Urinary bladder (tissue), 3 donors: ENCODE measurements at regions not wholly inside any gene's neighbourhood (a gene's known extent, or its start where the extent isn't known, plus 50 kb on each side); places are given as distances from the start of the nearest gene placed in this dataset.
"Not testable (repeated sequence)": the region's sequence is repeated elsewhere in the genome, so short reads cannot be mapped to it uniquely, and the experiment has no call there.

Experiments
- DNase-seq: peaks from one replicate; pipeline ENCODE4 v3.0.0-alpha.2; 2015; ENCODE audit errors: extremely low spot score
- H3K27ac ChIP-seq: one replicate; pipeline ENCODE4 v1.5.1; 2013; ENCODE audit warnings: low read depth, mild to moderate bottlenecking, moderate library complexity
- H3K36me3 ChIP-seq: one replicate; pipeline ENCODE4 v1.6.1; 2013; ENCODE audit warnings: mild to moderate bottlenecking, moderate library complexity; ENCODE audit not compliant: insufficient read depth
- H3K4me1 ChIP-seq: one replicate; pipeline ENCODE4 v1.6.1; 2013; ENCODE audit warnings: mild to moderate bottlenecking, moderate library complexity; ENCODE audit not compliant: insufficient read depth
- H3K4me3 ChIP-seq: one replicate; pipeline ENCODE4 v1.5.1; 2013; ENCODE audit warnings: low read depth, low read length
- WGBS: extraction: QIAGEN DNeasy Blood & Tissue Kit; methylation state at CpG from one replicate; pipeline ENCODE4 v1.1.7; 2013; 5-methylcytosine and 5-hydroxymethylcytosine counted together
- donor health status: healthy with polysubstance abuse.
- donor health status: healthy.

GRCh38 chr6:67506352-67506751 is 1128.7 kb upstream of the ADGRB3 start:
- no peak for DNase-seq
- H3K27ac ChIP-seq = no peak overlapping the region
- 89% methylated on average over 2 of the region's 2 CpGs for WGBS

GRCh38 chr6:67501755-67502154 is 1133.3 kb upstream of the ADGRB3 start:
- Histone ChIP-seq H3K36me3 (no peaks in the 10 kb centered on the region), H3K4me1 (no peaks in the 10 kb centered on the region), H3K4me3 (no peak overlapping the region), H3K27ac (no peak overlapping the region)
- WGBS = 20% methylated on average over 5 of the region's 5 CpGs
- peak; percentile 25 for DNase-seq

More at GRCh38 chr6:67506352-67506751, 1128.7 kb upstream of the ADGRB3 start:
- no peaks in the 10 kb centered on the region for H3K36me3 ChIP-seq
- H3K4me3 ChIP-seq = no peak overlapping the region
- H3K4me1 ChIP-seq = no peaks in the 10 kb centered on the region

- WGBS = 94% methylated on average over 1 of the region's 1 CpG
Measured at GRCh38 chr6:67497749-67498148, 1137.3 kb upstream of the ADGRB3 start.

GRCh38 chr6:67496191-67496590 is 1138.9 kb upstream of the ADGRB3 start:
- no peaks in the 10 kb centered on the region for H3K36me3 ChIP-seq
- H3K4me1 ChIP-seq = no peaks in the 10 kb centered on the region
- DNase-seq = no peak
- 76% methylated on average over 3 of the region's 3 CpGs for WGBS
- H3K4me3 ChIP-seq = no peak overlapping the region
- no peak overlapping the region for H3K27ac ChIP-seq

More at GRCh38 chr6:67497749-67498148, 1137.3 kb upstream of the ADGRB3 start:
- no peaks in the 10 kb centered on the region for H3K4me1 ChIP-seq
- no peak for DNase-seq
- H3K36me3 ChIP-seq = no peaks in the 10 kb centered on the region
- H3K4me3 ChIP-seq = no peak overlapping the region
- H3K27ac ChIP-seq = no peak overlapping the region

- Histone ChIP-seq H3K36me3 (no peaks in the 10 kb centered on the region), H3K4me3 (no peak overlapping the region), H3K27ac (no peak overlapping the region), H3K4me1 (no peaks in the 10 kb centered on the region)
- no peak for DNase-seq
Measured at GRCh38 chr6:67493682-67494081, 1141.4 kb upstream of the ADGRB3 start.

- no peak for DNase-seq
- Histone ChIP-seq H3K36me3 (no peaks in the 10 kb centered on the region), H3K4me1 (no peaks in the 10 kb centered on the region), H3K4me3 (no peak overlapping the region), H3K27ac (no peak overlapping the region)
- 53% methylated on average over 1 of the region's 1 CpG for whole genome bisulfite sequencing
Measured at GRCh38 chr6:67475700-67476099, 1159.4 kb upstream of the ADGRB3 start.

- Histone ChIP-seq H3K4me1 (no peaks in the 10 kb centered on the region), H3K36me3 (no peaks in the 10 kb centered on the region), H3K4me3 (no peak overlapping the region), H3K27ac (no peak overlapping the region)
- WGBS = 86% methylated on average over 7 of the region's 7 CpGs
- no peak for DNase-seq
Measured at GRCh38 chr6:67467341-67467740, 1167.7 kb upstream of the ADGRB3 start.

- WGBS = 100% methylated on average over 1 of the region's 1 CpG
- not testable (repeated sequence) for H3K4me1 ChIP-seq, H3K27ac ChIP-seq, H3K36me3 ChIP-seq, DNase-seq, H3K4me3 ChIP-seq
Measured at GRCh38 chr6:67462725-67463124, 1172.4 kb upstream of the ADGRB3 start.

GRCh38 chr6:67459556-67459955 is 1175.5 kb upstream of the ADGRB3 start:
- Histone ChIP-seq H3K4me1 (no peaks in the 10 kb centered on the region), H3K27ac (no peak overlapping the region), H3K4me3 (no peak overlapping the region), H3K36me3 (no peaks in the 10 kb centered on the region)
- 96% methylated on average over 1 of the region's 1 CpG for WGBS
- DNase-seq = no peak

- H3K4me3 ChIP-seq = no peak overlapping the region
- no peak for DNase-seq
- no peaks in the 10 kb centered on the region for H3K36me3 ChIP-seq
- H3K4me1 ChIP-seq = no peaks in the 10 kb centered on the region
- WGBS = 94% methylated on average over 4 of the region's 4 CpGs
- H3K27ac ChIP-seq = no peak overlapping the region
Measured at GRCh38 chr6:67458265-67458664, 1176.8 kb upstream of the ADGRB3 start.

GRCh38 chr6:67451874-67452273 is 1183.2 kb upstream of the ADGRB3 start:
- no peak overlapping the region for H3K27ac ChIP-seq
- DNase-seq = no peak
- H3K4me1 ChIP-seq = no peaks in the 10 kb centered on the region
- H3K36me3 ChIP-seq = no peaks in the 10 kb centered on the region
- no peak overlapping the region for H3K4me3 ChIP-seq
- WGBS = 86% methylated on average over 1 of the region's 1 CpG

- Histone ChIP-seq H3K4me3 (no peak overlapping the region), H3K27ac (no peak overlapping the region), H3K4me1 (no peaks in the 10 kb centered on the region), H3K36me3 (no peaks in the 10 kb centered on the region)
- WGBS = 87% methylated on average over 4 of the region's 4 CpGs
- no peak for DNase-seq
Measured at GRCh38 chr6:67450641-67451040, 1184.4 kb upstream of the ADGRB3 start.

GRCh38 chr6:67449602-67450001 is 1185.5 kb upstream of the ADGRB3 start:
- H3K36me3 ChIP-seq = no peaks in the 10 kb centered on the region
- DNase-seq = no peak
- no peaks in the 10 kb centered on the region for H3K4me1 ChIP-seq
- 77% methylated on average over 4 of the region's 4 CpGs for WGBS
- H3K27ac ChIP-seq = no peak overlapping the region
- no peak overlapping the region for H3K4me3 ChIP-seq

GRCh38 chr6:67433124-67433523 is 1202.0 kb upstream of the ADGRB3 start:
- DNase-seq = no peak
- Histone ChIP-seq H3K36me3 (no peaks in the 10 kb centered on the region), H3K4me1 (no peaks in the 10 kb centered on the region), H3K4me3 (no peak overlapping the region), H3K27ac (no peak overlapping the region)
- WGBS = 72% methylated on average over 2 of the region's 2 CpGs

GRCh38 chr6:67431076-67431475 is 1204.0 kb upstream of the ADGRB3 start:
- no peak overlapping the region for H3K4me3 ChIP-seq
- H3K4me1 ChIP-seq = no peaks in the 10 kb centered on the region
- no peak overlapping the region for H3K27ac ChIP-seq
- WGBS = 52% methylated on average over 6 of the region's 6 CpGs
- H3K36me3 ChIP-seq = no peaks in the 10 kb centered on the region
- DNase-seq = no peak
